ENCODE measurements at regions not wholly inside any gene's neighbourhood (a gene's known extent, or its start where the extent isn't known, plus 50 kb on each side); places are given as distances from the start of the nearest gene placed in this dataset.
"Not testable (repeated sequence)": the region's sequence is repeated elsewhere in the genome, so short reads cannot be mapped to it uniquely, and the experiment has no call there.

DNA sequence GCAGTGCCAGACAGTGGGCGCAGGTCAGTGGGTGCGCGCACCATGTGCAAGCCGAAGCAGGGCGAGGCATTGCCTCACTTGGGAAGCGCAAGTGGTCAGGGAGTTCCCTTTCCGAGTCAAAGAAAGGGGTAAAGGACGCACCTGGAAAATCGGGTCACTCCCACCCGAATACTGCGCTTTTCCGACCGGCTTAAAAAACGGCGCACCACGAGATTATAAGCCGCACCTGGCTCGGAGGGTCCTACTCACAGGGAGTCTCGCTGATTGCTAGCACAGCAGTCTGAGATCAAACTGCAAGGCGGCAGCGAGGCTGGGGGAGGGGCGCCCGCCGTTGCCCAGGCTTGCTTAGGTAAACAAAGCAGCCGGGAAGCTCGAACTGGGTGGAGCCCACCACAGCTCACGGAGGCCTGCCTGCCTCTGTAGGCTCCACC is 77.9 kb downstream of the NR4A2 start:
- not testable (repeated sequence) for DNase-seq (ENCODE audit: low read depth)

DNA sequence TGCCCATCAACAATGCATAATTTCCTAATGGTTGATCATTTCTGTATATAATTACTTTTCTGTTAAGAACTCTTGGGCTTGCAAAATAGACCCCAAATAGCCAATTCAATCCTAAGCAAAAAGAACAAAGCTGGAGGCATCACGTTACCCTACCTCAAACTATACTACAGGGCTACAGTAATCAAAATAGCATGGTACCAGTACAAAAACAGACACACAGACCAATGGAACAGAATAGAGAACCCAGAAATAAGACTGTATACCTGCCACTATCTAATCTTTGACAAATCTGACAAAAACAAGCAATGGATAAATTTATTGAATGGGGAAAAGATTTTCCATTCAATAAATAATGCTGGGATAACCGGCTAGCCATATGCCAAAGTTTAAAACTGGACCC is 78.8 kb downstream of the NR4A2 start:
- DNase-seq (ENCODE audit: low read depth), result no peak

DNA sequence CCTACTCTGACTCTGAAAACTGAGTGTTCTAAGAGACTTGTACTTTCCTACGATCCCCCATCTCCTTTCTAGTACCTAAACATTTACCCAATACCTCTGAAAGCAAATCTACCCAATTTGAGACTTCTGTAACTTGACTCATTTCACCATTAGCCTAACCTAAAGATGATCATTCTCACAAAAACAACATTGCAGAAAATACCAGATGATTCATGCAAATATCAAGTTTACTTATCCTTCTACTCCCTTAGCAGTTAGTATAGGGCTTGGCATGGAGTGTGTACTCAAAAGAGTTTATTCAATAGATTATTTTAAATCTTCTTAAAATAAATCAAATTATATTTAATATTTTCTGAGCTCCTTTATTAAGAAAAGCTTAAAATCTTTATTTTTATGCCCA is 89.6 kb downstream of the NR4A2 start:
- DNase-seq (ENCODE audit: low read depth), result no peak

DNA sequence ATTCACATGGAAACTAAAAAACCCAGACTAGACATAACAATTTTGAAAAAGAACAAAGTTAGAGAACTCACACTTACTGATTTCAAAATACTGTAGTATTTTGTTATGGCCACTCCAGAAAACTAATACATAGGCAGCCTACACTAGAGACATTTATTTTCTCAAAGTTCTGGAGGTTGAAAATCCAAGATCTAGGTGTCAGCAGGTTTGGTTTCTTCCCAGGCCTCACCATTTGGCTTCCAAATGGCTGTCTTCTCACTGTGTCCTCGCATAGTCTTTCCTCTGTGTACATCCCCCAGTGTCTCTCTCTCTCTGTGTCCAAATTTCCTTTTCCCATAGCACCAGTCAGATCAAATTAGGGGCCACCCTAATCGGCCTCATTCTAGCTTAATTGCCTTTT is 95.0 kb downstream of the NR4A2 start:
- DNase-seq (ENCODE audit: low read depth), result no peak

DNA sequence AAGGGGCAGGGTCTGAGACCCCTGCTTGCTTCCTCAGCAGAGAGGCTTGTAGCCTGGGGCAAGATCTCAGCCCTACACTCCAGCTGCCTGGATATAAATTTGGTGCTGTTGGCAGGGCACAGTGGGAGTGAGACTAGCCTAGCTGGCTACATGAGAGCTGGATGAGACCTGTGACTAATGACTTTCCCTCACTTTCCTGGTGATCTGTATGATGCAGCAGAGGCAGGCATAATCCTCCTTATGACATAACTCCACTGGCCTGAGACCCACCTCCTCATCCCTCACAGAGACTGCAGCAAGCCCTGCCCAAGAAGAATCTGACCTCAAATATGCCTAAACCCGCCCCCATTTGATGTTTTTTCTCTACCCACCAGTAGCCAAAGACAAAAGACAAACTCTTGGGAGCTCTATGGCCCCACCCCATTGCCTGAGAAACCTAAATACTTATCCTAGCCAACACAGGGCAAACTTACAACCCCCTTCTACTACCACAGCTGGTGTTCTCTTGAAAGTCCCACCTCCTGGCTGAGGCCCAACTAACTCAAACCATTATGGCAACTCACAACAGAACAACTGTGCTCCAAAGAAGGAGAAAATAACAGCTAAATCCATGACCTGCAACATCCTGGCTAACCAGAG is 102.7 kb downstream of the NR4A2 start:
- no peak for DNase-seq (ENCODE audit: low read depth)

DNA sequence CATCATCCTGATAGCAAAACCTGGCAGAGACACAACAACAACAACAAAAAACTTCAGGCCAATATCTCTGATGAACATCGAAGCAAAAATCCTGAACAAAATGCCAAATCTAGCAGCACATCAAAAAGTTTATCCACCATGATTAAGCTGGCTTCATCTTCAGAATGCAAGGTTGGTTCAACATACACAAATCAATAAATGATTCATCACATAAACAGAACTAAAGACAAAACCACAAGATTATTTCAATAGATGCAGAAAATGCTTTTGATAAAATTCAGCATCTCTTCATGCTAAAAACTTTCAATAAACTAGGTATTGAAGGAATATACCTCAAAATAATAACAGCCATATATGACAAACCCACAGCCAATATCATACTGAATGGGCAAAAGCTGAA is 109.2 kb downstream of the NR4A2 start:
- DNase-seq (ENCODE audit: low read depth), result not testable (repeated sequence)

DNA sequence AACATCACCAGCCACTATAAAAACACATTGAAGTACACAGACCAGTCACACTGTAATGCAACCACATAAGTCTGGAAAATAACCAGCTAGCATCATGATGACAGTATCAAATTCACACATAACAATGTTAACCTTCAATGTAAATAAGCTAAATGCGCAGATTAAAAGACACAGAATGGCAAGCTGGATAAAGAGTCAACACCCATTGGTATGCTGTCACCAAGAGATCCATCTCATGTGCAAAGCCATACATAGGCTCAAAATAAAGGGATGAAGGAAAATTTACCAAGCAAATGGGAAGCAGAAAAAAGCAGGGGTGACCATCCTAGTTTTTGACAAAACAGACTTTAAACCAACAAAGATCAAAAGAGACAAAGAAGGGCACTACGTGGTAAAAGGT is 110.8 kb downstream of the NR4A2 start:
- no peak for DNase-seq (ENCODE audit: low read depth)

DNA sequence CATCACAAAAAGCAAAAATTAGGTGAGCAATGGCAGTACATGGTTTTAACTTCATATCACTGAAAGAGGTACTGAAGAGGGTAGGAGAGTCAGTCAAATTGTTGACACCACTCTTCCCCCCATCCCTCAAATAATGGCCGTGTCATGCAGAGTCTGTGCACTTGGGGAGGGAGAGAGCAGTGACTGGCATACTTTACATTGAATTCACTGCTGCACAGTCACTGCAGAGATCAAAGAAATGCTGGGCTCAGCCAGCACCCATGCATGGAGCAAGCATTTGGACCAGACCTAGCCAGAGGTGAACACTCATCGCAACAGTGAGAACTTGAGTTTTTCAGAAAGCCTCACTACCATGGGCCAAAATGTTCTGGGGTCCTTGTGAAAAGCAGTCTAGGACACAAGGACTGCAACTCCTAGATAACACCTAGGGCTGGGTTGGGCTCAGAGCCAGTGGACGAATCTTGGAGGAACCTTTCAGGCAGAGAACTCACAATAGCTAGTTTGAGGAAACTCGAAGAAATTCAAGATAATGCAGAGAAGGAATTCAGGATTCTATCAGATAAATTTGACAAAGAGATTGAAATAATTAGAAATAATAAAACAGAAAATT is 112.9 kb downstream of the NR4A2 start:
- no peak for DNase-seq (ENCODE audit: low read depth)

DNA sequence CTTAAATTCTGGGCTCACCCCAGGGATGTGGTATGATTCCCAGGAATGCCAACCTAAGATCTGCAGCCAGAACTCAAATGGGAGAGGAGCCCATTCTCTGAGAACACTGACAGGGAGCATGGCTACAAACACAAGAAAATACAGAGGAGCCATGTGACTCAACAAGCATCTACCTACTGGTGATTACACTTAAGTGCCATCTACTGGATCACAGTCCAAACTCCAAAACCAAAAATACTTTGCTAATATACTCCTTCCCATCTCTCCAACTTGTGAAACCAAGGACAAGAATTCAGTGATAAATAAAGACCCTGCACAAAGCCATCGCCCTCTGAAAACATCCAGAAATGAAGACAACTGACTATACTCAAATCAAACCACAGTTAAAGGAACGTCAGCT is 116.9 kb downstream of the NR4A2 start:
- DNase-seq (ENCODE audit: low read depth), result no peak

DNA sequence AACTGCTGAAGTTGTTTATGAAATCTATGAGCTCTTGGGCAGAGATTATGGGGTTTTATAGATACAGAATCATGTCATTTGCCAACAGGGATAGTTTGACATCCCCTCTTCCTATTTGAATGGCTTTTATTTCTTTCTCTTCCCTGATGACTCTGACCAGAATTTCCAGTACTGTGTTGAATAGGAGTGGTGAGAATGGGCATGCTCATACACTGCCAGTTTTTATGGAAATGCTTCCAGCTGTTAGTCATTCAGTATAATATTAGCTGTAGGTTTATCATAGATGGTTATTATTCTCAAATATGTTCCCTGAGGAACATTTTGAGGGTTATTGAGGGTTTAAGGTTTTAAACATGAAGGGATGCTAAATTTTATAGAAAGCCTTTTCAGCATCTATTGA is 121.2 kb downstream of the NR4A2 start:
- DNase-seq (ENCODE audit: low read depth), result no peak

DNA sequence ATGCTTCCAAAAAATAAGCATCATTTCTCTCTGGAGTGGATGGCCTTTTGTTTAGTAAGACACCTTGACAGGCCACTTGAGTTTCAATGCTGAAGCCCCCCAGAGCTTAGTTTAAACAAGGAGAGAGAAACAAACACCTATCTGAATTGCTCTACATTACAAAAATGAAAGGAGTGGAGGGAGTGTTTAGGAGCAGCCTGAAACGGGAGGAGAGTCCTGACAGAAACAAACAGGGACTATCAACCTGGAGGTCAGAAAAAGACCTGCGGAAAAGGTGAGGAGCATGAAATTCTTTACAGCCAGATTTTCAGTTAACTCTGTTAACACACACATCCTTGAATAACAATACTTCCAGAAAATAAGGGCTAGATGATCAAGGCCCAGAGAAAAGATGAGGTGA is 126.2 kb downstream of the NR4A2 start:
- no peak for DNase-seq (ENCODE audit: low read depth)

DNA sequence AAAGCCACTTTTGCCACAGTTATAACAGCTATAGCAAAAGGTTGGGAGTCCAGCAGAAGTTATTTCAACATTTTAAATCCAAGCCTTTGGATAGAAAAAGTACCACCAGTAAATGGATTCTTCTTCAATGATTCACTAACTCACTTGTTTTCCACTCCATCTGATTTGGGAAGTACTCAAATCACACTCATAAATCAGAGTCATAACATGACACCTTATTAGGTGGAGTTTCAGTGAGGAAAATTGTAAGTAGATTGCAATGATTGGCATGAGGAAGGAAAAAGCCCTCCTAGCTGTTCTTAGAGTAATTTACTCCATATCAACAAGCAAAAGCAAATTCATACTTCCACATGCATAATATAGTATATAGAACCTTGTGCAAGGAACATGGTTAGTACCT is 132.9 kb downstream of the NR4A2 start:
- no peak for DNase-seq (ENCODE audit: low read depth)

DNA sequence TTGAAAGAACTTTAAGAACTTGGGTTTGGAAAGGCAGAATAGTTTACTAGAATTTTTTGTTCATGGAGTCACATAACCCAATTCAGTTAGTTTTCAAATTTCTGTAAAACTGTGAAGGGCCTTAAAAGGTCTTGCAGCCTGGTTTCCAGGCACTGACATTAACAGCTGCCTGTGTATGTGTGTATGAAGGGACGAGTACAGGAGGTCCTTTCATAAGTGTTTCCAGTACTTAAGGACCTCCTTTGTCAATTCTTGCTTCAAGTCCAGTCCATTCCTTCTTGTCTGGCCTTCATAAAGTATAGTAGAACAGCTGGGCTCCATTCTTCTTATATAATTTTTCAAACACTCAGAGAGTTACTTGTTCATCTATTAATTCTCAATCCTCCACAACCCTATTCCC is 136.5 kb downstream of the NR4A2 start:
- DNase-seq (ENCODE audit: low read depth), result no peak

DNA sequence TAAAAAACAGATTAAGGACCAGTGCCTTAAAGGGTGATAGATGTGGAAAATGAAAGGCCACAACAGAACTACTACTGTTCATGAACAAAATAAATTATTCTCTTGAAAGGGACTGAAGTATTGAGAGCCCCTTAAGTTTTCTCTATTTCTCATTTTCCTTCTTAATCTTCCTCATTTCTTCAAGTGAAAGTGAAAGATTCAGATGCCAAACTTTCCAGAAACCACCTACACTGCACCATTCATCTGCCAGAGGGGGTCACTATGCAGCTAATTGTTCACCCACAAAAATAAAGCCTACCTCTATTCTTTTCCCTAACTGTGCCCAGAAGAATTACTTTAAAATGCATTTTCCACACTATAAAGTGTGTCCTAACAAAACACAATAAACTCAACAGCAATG is 140.1 kb downstream of the NR4A2 start:
- DNase-seq (ENCODE audit: low read depth), result no peak

DNA sequence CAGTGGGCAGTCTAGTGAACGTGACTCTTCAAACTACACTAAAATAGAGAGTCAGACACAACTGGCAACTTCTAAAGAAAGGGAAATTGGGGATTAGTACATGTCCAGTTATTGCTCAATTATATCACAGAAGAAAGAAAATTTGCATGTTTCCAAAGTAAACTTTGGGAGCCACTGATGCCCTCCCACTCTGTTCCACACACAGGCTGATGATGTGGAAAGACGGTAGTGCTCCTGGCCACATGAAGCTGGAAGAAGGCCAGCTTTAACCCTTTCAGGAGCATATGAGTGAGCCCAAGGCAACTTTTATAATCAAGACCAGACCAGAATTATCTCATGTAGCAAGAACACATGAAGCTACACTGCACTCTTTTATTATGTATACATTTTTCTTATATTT is 141.0 kb downstream of the NR4A2 start:
- no peak for DNase-seq (ENCODE audit: low read depth)

DNA sequence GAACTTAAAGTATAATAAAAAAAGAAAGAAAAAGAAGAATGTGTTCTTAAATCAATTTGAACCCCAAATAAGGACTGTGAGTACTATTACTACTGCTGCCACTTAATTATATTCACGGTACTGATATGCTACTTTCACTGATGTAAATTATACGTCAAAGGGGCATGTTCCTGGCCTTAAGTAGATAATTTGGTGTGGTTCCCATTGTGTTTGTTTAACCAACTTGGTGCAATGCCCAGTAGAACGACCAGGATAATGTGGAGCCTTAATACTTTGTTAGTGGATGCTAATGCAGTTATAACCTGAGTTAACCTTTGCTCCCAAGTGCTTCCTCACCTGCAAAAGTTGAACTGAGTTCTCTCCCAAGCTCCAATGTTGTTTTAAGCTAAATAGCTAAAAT is 142.0 kb downstream of the NR4A2 start:
- no peak for DNase-seq (ENCODE audit: low read depth)

DNA sequence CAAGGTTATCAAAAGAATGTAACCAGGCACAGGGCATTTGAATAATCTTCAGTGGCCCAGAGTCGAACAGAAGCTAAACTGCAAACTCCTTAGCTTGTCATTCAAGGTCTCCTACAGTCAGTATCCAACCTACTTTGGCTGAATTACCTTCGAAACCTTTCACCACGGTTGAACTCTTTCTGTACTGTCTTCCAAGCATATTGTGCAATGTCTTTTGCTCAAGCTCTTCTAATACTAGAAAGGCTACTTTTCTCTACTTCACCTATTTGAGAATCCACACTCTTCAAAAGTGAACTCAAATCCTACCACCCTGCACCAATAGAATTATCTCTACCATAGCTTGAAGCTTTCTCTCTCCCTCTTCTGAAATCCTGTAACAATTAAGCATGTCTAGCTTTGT is 142.9 kb downstream of the NR4A2 start:
- no peak for DNase-seq (ENCODE audit: low read depth)

DNA sequence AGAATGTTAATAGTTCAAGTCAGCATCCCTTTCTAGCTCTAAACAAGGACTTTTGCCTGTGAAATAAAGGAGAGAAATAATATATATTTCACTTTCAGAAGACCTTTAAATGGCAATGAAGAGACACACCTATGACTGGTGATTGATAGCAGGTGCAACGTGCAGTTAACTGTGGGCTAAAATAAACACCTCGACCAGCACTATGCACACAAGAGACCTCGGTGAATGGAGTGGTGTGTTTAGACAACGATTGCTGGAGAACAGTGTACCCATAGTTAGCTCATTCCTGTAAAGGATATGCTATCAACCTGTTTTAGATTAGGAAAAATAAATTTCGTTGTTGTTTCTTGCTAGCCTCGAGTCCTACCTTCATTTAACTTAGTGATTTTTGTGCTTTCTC is 143.4 kb downstream of the NR4A2 start:
- no peak for DNase-seq (ENCODE audit: low read depth)

DNA sequence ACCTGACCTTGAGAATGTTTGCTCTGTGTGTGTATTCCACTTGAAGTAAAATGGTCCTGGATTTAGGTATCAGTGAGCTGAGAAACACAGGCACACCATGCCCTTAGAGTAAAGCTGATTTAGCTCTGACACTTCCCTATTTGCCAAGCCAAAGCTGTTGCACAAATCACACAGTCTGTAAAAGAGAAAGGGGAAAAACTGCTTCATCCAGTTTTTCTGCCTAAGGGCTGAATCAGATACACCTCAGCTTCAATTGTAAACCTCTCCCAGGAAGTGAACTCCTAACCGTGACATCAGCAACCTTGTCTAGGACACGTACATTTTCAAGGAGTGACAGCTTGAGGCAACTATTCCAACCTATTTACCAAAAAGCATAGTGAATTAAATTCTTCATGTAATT is 150.4 kb downstream of the NR4A2 start:
- no peak for DNase-seq (ENCODE audit: low read depth)

DNA sequence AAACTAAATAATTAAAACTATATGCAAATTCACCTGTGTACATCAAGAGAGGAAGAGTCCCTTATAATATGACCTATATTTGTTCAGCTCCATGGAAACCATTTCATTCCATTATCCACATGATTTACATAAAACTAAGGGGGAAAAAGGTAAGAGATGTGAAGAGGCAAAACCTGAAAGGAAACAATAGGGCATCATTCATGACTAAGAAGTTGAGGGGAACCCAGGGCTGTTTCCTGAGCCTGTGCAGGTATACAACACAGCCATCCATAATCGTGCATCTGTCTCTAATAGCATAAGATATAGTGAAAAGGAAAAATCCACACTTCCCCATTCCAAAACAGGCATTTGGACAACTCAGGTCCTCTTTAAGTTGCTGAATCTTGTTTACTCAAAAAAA is 151.3 kb downstream of the NR4A2 start:
- no peak for DNase-seq (ENCODE audit: low read depth)

DNA sequence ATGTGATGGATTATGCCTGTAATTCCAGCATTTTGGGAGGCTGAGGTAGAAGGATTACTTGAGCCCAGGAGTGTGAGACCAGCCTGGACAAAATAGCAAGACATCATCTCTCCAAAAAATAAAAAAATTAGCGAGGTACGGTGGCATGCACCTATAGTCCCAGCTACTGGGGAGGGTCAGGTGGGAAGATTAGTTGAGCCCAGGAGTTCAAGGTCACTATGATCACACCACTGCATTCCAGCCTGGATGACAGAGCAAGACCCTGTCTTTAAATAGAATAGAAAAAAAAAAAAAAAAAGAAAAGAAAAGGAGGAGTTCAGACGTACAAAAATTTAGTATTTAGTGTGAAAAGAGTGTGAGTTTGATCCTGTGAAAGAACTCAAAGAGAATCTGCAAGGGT is 154.9 kb downstream of the NR4A2 start:
- DNase-seq (ENCODE audit: low read depth), result no peak

DNA sequence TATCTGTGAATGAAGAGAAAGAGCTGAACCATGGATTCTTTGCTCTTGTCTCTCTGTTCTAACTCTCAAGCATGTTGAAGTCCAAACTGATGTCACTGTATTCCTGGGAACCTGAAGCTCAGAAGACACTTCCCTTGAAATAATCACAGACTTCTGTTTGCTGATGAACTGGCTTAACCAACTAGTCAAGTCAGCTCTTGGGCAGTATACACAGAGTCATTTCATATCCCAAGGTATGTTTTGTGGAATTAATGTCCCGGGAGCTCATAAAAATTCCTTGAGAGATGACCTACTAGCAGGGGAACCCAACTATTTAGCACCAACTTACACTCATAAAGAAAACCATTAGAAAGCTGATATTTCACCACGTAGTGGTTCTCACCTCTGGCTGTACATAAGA is 156.6 kb downstream of the NR4A2 start:
- DNase-seq (ENCODE audit: low read depth), result no peak

DNA sequence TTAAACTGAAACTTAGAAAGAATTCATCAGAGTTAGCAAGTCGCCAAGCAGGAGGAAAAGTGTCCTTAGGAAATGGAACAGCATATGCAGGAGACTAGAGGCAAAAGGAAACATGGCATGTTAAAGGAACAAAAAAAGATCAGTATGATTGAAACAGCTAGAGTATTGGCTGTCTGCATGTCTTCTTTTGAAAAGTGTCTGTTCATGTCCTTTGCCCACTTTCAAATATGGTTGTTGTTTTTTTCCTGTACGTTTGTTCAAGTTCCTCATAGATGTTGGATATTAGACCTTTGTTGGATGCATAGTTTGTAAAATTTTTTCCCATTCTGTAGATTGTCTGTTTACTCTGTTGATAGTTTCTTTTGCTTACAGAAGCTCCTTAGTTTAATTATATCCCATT is 161.6 kb downstream of the NR4A2 start:
- no peak for DNase-seq (ENCODE audit: low read depth)

DNA sequence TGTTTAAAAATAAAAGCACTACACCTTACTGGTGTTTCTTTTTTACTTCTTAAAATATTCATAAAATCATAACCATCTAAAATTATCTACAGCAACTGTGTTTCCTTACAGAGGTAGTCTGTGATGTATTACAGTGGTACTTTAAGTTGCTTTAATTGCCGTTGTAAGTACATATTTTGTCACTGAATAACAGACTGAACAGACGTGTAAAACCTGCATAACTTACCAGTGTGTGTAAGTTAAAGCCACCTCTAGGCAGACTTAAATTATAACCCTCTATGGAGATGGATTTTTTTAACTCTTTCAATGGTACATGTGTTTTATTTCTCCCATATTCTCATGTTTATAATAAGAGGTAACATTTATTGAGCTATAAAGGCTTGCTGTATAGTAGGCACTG is 166.8 kb downstream of the NR4A2 start:
- DNase-seq (ENCODE audit: low read depth), result no peak

Measured in HS-27A (cell line).